Ishikawa (cell line): ENCODE measurements at regions not wholly inside any gene's neighbourhood (a gene's known extent, or its start where the extent isn't known, plus 50 kb on each side); places are given as distances from the start of the nearest gene placed in this dataset.
A peak's percentile ranks its signal among the peaks of the same experiment; 100 is the strongest.

ENCODE experiments used
- CEBPB ChIP-seq: IDR thresholded peaks from 2 replicates; pipeline ENCODE4 v1.6.1; 2012
- CREB1 ChIP-seq: IDR thresholded peaks from 2 replicates; pipeline ENCODE4 v1.6.1; 2012; ENCODE audit warnings: low read depth
- EGR1 ChIP-seq: IDR thresholded peaks from 2 replicates; pipeline ENCODE4 v1.6.1; 2012
- EP300 ChIP-seq: IDR thresholded peaks from 2 replicates; pipeline ENCODE4 v1.6.1; 2012; ENCODE audit warnings: borderline replicate concordance
- FOXM1 ChIP-seq: IDR thresholded peaks from 2 replicates; pipeline ENCODE4 v1.6.1; 2012; ENCODE audit warnings: low read depth, borderline replicate concordance
- NFIC ChIP-seq: IDR thresholded peaks from 2 replicates; pipeline ENCODE4 v1.6.1; 2012
- RAD21 ChIP-seq: IDR thresholded peaks from 2 replicates; pipeline ENCODE4 v1.6.1; 2012; ENCODE audit warnings: low read depth
- TAF1 ChIP-seq: IDR thresholded peaks from 2 replicates; pipeline ENCODE4 v1.6.1; 2012; ENCODE audit warnings: low read depth, mild to moderate bottlenecking
- TCF12 ChIP-seq: IDR thresholded peaks from 2 replicates; pipeline ENCODE4 v1.6.1; 2012; ENCODE audit warnings: low read depth
- TEAD4 ChIP-seq: IDR thresholded peaks from 2 replicates; pipeline ENCODE4 v1.6.1; 2012
- USF1 ChIP-seq: IDR thresholded peaks from 2 replicates; pipeline ENCODE4 v1.6.1; 2012
- YY1 ChIP-seq: IDR thresholded peaks from 2 replicates; pipeline ENCODE4 v1.6.1; 2012; ENCODE audit warnings: low read depth
- ZBTB7A ChIP-seq: IDR thresholded peaks from 2 replicates; pipeline ENCODE4 v1.6.1; 2012; ENCODE audit warnings: low read depth
- TF ChIP-seq, protein P1 (sequence below): IDR thresholded peaks from 2 replicates; pipeline ENCODE4 v1.6.1; 2012
- TF ChIP-seq, protein P2 (sequence below): IDR thresholded peaks from 2 replicates; pipeline ENCODE4 v1.6.1; 2012; ENCODE audit warnings: low read depth, mild to moderate bottlenecking

DNA sequence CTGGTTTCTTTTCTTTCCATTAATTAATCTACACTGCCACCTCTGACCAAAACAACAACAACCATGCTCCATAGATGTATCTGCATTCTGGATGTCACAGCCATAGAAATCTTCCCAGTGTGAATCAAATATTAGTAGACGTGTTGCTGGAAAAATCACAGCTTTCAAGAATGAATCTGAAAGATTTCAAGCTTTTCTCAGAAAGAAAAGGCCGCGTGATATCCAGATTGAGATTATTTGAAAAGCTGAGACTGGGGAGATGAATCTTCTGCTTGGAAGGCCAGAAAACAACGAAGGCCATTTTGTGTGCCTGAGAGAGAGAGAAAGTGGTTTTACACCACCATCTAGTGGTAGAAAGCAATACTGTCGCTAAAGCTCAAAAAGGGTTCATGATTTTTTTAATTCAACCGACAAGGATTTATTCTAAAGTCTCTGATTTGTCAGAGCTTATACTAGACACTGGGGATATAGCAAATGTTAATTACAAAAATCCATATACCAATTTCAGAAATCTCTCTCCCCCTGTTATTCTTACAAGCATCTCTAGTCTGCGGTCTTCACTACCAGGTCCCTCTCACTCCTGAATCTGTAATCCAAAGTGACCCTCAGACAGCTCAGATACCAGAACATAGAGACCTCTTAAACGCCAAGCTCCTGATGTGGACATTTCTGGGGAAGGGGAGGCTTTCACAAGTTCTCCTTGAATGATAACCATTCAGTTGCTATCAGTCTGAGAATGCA, 87.5 kb upstream of the SGIP1 start:
- TF ChIP-seq USF1 (no peak), RAD21 (peak; percentile 95), EGR1 (no peak), YY1 (peak; percentile 75)

GRCh38 chr1:66450043-66450514, 83.9 kb upstream of the SGIP1 start:
- no peak for TF ChIP-seq YY1
- TF ChIP-seq, protein P1, sequence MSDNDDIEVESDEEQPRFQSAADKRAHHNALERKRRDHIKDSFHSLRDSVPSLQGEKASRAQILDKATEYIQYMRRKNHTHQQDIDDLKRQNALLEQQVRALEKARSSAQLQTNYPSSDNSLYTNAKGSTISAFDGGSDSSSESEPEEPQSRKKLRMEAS, result no peak
- no peak for TF ChIP-seq ZBTB7A
- TF ChIP-seq FOXM1, result no peak
- no peak for TF ChIP-seq TEAD4
- no peak for TF ChIP-seq EGR1
- no peak for TF ChIP-seq CREB1

GRCh38 chr1:66450847-66451246, 83.1 kb upstream of the SGIP1 start:
- TF ChIP-seq EGR1 (no peak), TEAD4 (no peak), ZBTB7A (no peak), FOXM1 (no peak), TAF1 (no peak), YY1 (no peak), EP300 (no peak), NFIC (no peak), CREB1 (no peak)
- TF ChIP-seq, protein P2, sequence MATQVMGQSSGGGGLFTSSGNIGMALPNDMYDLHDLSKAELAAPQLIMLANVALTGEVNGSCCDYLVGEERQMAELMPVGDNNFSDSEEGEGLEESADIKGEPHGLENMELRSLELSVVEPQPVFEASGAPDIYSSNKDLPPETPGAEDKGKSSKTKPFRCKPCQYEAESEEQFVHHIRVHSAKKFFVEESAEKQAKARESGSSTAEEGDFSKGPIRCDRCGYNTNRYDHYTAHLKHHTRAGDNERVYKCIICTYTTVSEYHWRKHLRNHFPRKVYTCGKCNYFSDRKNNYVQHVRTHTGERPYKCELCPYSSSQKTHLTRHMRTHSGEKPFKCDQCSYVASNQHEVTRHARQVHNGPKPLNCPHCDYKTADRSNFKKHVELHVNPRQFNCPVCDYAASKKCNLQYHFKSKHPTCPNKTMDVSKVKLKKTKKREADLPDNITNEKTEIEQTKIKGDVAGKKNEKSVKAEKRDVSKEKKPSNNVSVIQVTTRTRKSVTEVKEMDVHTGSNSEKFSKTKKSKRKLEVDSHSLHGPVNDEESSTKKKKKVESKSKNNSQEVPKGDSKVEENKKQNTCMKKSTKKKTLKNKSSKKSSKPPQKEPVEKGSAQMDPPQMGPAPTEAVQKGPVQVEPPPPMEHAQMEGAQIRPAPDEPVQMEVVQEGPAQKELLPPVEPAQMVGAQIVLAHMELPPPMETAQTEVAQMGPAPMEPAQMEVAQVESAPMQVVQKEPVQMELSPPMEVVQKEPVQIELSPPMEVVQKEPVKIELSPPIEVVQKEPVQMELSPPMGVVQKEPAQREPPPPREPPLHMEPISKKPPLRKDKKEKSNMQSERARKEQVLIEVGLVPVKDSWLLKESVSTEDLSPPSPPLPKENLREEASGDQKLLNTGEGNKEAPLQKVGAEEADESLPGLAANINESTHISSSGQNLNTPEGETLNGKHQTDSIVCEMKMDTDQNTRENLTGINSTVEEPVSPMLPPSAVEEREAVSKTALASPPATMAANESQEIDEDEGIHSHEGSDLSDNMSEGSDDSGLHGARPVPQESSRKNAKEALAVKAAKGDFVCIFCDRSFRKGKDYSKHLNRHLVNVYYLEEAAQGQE, result no peak
- TF ChIP-seq, protein P1, result no peak

GRCh38 chr1:66452162-66452561, 81.8 kb upstream of the SGIP1 start:
- no peak for TF ChIP-seq FOXM1
- TF ChIP-seq CREB1, result no peak
- no peak for TF ChIP-seq TAF1
- no peak for TF ChIP-seq EGR1

- no peak for TF ChIP-seq TEAD4
- no peak for TF ChIP-seq FOXM1
- TF ChIP-seq CEBPB, result no peak
- TF ChIP-seq, protein P1, result no peak
- no peak for TF ChIP-seq EGR1
- TF ChIP-seq, protein P2, result no peak
Measured at GRCh38 chr1:66452982-66453381, 81.0 kb upstream of the SGIP1 start.

- no peak for TF ChIP-seq TEAD4
- TF ChIP-seq FOXM1, result no peak
- no peak for TF ChIP-seq YY1
- no peak for TF ChIP-seq USF1
- TF ChIP-seq, protein P1, result no peak
- TF ChIP-seq CREB1, result no peak
- no peak for TF ChIP-seq EP300
Measured at GRCh38 chr1:66455446-66455845, 78.5 kb upstream of the SGIP1 start.

DNA sequence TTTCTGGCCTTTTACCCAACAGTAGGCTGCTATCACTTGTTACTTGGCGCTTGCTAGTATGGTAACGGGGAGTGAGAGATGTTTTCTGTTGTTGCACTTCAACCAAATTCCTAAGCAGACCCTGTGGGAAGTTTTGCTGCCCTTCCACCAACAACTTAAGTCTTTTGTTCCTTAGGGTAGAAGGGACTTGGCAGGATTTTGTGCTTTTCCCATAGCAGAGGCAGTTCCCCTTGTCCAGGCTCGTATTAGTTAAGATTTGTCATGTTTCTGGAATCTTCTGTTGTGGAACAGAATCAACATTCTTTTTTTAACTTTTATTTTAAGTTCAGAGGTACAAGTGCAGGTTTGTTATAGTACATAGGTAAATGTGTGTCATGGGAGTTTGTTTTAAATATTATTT, 73.2 kb upstream of the SGIP1 start:
- TF ChIP-seq YY1 (no peak), CREB1 (no peak), EP300 (no peak), RAD21 (no peak), ZBTB7A (no peak), TEAD4 (no peak), FOXM1 (no peak), TCF12 (no peak), EGR1 (no peak), USF1 (no peak), NFIC (no peak), CEBPB (no peak), TAF1 (no peak)
- TF ChIP-seq, protein P1, result no peak
- TF ChIP-seq, protein P2, result no peak
